NCI-H2107 treated with DMSO at 0.1 percent for 48 hours (cell line): ENCODE measurements at regions not wholly inside any gene's neighbourhood (a gene's known extent, or its start where the extent isn't known, plus 50 kb on each side); places are given as distances from the start of the nearest gene placed in this dataset.
A peak's percentile ranks its signal among the peaks of the same experiment; 100 is the strongest.
"Not testable (repeated sequence)": the region's sequence is repeated elsewhere in the genome, so short reads cannot be mapped to it uniquely, and the experiment has no call there.

ENCODE experiments used
- DNase-seq: peaks from one replicate; lab custom pipeline; 2025; ENCODE audit not compliant: unreplicated experiment; lab: John Stamatoyannopoulos, UW

- DNase-seq, result no peak
These were observed 280.5 kb downstream of the TLL1 start for GRCh38 chr4:166153548-166153947.

- no peak for DNase-seq
These were observed 289.3 kb downstream of the TLL1 start for GRCh38 chr4:166162327-166162726.

GRCh38 chr4:166165829-166166420 lies 292.9 kb downstream of the TLL1 start:
- peak; percentile 60 for DNase-seq

GRCh38 chr4:166169111-166169510 lies 296.1 kb downstream of the TLL1 start:
- DNase-seq, result no peak

GRCh38 chr4:166172619-166173018 lies 299.6 kb downstream of the TLL1 start:
- no peak for DNase-seq

- DNase-seq, result no peak
These were observed 301.9 kb downstream of the TLL1 start for GRCh38 chr4:166174717-166175490.

GRCh38 chr4:166182145-166182544 lies 309.1 kb downstream of the TLL1 start:
- no peak for DNase-seq

GRCh38 chr4:166195101-166195500 lies 322.1 kb downstream of the TLL1 start:
- no peak for DNase-seq

GRCh38 chr4:166197166-166197565 lies 324.1 kb downstream of the TLL1 start:
- no peak for DNase-seq

GRCh38 chr4:166198041-166198440 lies 325.0 kb downstream of the TLL1 start:
- no peak for DNase-seq

GRCh38 chr4:166198516-166199310 lies 325.7 kb downstream of the TLL1 start:
- DNase-seq, result no peak

GRCh38 chr4:166202991-166203390 lies 330.0 kb downstream of the TLL1 start:
- DNase-seq, result no peak

GRCh38 chr4:166212326-166212725 lies 339.3 kb downstream of the TLL1 start:
- DNase-seq, result not testable (repeated sequence)

GRCh38 chr4:166222271-166222670 lies 349.2 kb downstream of the TLL1 start:
- no peak for DNase-seq

- no peak for DNase-seq
These were observed 355.1 kb downstream of the TLL1 start for GRCh38 chr4:166228112-166228511.

GRCh38 chr4:166229799-166230198 lies 356.8 kb downstream of the TLL1 start:
- no peak for DNase-seq

GRCh38 chr4:166230841-166231240 lies 357.8 kb downstream of the TLL1 start:
- no peak for DNase-seq

- DNase-seq, result no peak
These were observed 366.3 kb downstream of the TLL1 start for GRCh38 chr4:166239354-166239753.

- no peak for DNase-seq
These were observed 379.7 kb downstream of the TLL1 start for GRCh38 chr4:166252487-166253402.

GRCh38 chr4:166257276-166257675 lies 384.2 kb downstream of the TLL1 start:
- no peak for DNase-seq

GRCh38 chr4:166257891-166258290 lies 384.9 kb downstream of the TLL1 start:
- no peak for DNase-seq
